ENCODE measurements at regions not wholly inside any gene's neighbourhood (a gene's known extent, or its start where the extent isn't known, plus 50 kb on each side); places are given as distances from the start of the nearest gene placed in this dataset.

DNA sequence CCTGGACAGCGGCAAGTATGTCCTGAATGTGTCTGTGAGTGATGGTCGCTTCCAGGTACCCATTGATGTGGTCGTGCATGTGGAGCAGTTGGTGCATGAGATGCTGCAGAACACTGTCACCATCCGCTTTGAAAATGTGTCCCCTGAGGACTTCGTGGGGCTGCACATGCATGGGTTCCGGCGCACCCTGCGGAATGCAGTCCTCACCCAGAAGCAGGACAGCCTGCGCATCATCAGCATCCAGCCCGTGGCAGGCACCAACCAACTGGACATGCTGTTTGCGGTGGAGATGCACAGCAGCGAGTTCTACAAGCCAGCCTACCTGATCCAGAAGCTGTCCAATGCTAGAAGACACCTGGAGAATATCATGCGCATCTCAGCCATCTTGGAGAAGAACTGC, 125.3 kb upstream of the MTNR1B start (continued):
- TF ChIP-seq, protein P1, sequence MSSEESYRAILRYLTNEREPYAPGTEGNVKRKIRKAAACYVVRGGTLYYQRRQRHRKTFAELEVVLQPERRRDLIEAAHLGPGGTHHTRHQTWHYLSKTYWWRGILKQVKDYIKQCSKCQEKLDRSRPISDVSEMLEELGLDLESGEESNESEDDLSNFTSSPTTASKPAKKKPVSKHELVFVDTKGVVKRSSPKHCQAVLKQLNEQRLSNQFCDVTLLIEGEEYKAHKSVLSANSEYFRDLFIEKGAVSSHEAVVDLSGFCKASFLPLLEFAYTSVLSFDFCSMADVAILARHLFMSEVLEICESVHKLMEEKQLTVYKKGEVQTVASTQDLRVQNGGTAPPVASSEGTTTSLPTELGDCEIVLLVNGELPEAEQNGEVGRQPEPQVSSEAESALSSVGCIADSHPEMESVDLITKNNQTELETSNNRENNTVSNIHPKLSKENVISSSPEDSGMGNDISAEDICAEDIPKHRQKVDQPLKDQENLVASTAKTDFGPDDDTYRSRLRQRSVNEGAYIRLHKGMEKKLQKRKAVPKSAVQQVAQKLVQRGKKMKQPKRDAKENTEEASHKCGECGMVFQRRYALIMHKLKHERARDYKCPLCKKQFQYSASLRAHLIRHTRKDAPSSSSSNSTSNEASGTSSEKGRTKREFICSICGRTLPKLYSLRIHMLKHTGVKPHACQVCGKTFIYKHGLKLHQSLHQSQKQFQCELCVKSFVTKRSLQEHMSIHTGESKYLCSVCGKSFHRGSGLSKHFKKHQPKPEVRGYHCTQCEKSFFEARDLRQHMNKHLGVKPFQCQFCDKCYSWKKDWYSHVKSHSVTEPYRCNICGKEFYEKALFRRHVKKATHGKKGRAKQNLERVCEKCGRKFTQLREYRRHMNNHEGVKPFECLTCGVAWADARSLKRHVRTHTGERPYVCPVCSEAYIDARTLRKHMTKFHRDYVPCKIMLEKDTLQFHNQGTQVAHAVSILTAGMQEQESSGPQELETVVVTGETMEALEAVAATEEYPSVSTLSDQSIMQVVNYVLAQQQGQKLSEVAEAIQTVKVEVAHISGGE (CRISPR knock-in tag; IDR thresholded peaks at IDR 0.05), result no peak
- TF ChIP-seq, protein P2, sequence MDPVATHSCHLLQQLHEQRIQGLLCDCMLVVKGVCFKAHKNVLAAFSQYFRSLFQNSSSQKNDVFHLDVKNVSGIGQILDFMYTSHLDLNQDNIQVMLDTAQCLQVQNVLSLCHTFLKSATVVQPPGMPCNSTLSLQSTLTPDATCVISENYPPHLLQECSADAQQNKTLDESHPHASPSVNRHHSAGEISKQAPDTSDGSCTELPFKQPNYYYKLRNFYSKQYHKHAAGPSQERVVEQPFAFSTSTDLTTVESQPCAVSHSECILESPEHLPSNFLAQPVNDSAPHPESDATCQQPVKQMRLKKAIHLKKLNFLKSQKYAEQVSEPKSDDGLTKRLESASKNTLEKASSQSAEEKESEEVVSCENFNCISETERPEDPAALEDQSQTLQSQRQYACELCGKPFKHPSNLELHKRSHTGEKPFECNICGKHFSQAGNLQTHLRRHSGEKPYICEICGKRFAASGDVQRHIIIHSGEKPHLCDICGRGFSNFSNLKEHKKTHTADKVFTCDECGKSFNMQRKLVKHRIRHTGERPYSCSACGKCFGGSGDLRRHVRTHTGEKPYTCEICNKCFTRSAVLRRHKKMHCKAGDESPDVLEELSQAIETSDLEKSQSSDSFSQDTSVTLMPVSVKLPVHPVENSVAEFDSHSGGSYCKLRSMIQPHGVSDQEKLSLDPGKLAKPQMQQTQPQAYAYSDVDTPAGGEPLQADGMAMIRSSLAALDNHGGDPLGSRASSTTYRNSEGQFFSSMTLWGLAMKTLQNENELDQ (CRISPR knock-in tag; IDR thresholded peaks at IDR 0.05; ENCODE audit: borderline replicate concordance), result no peak
- no peak for TF ChIP-seq SIN3A (IDR thresholded peaks at IDR 0.05; ENCODE audit: borderline replicate concordance in 2 of 2, control insufficient read depth in 1 of 2, low read depth in 2 of 2, low read length in 2 of 2)

DNA sequence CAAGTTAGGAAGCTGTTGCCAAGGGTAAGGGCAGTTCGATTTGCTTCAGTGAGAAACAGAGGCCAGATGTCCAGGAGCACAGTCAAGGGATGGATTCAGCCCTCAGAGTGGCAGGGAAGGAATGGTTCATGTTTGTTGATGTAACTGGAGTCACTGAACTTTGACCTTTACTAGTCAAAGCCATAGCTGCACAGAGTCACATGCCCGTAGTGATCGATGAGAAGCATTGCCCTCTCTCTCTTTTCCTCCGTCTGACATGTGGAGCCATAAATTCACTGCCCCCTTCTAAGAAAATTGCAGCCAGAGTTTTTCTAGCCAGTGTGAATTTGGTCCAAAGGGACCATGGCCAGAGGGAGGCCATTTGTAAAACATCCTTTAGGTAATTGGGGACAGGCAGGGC, 124.1 kb upstream of the MTNR1B start:
- FAIRE-seq (no peak), DNase-seq (ENCODE audit: extremely low read depth in 1 of 4, low spot score in 3 of 4) (no peak), ATAC-seq (no peak)
- Histone ChIP-seq H3K4me2 (ENCODE audit: insufficient read depth, low read length) (no peak overlapping the region), H3K27me3 (ENCODE audit: control insufficient read depth in 2 of 2, insufficient read depth in 2 of 2, low read length in 2 of 2) (0 out of 5 replicates have a peak, but pooled peaks cover 0 to 5% of the 10 kb centered on the region in 2 experiments), H3K36me3 (ENCODE audit: control insufficient read depth, insufficient read depth, low read length) (no peaks in the 10 kb centered on the region), H4K20me1 (replicated peaks; ENCODE audit: control insufficient read depth, insufficient read depth, low read length) (no peaks in the 10 kb centered on the region), H3K9ac (ENCODE audit: insufficient read depth in 1 of 2, low read depth in 2 of 2, low read length in 2 of 2) (no peak overlapping the region), H3K79me2 (ENCODE audit: control insufficient read depth, insufficient read depth, low read length) (no peaks in the 10 kb centered on the region), H3K9me1 (ENCODE audit: control insufficient read depth, insufficient read depth, low read length) (no peaks in the 10 kb centered on the region), H2AFZ (ENCODE audit: low read depth, low read length) (no peak overlapping the region), H3K4me1 (replicated peaks in 1 of 2; ENCODE audit: control insufficient read depth in 2 of 2, insufficient read depth in 2 of 2, low read length in 2 of 2) (no peaks in the 10 kb centered on the region), H3K27ac (ENCODE audit: extremely low read depth, low read depth, low read length) (no peak overlapping the region), H3K4me3 (no peak overlapping the region), H3K9me3 (replicated peaks; ENCODE audit: control insufficient read depth, insufficient read depth, low read depth, low read length) (no peaks in the 10 kb centered on the region)
- ChIA-PET CTCF (ENCODE audit: low intra/inter-chr PET ratio) (no interaction called here), POLR2A (interaction anchor here (0.6 to 0.7 kb wide), 2 partner anchors 16 to 312 kb away, joined by 3 read pairs; no protein-coding TSS in a partner anchor)
- intact Hi-C loops (cut with micrococcal nuclease) (no loop called here), in situ Hi-C loops (cut with MboI) (no loop called here)
- no TSS peak for BruUV-seq (replicated peaks)
- 0% methylated on average over 4 of the region's 4 CpGs for WGBS (ENCODE audit: insufficient coverage, low coverage, missing lambda C conversion rate)
- TF ChIP-seq ZNF780A (CRISPR knock-in tag; IDR thresholded peaks at IDR 0.05), result no peak
- no peak for TF ChIP-seq CBFA2T2 (conservative IDR thresholded peaks at IDR 0.05)
- TF ChIP-seq KDM2B (CRISPR knock-in tag; IDR thresholded peaks at IDR 0.05), result no peak
- TF ChIP-seq HDAC2 (IDR thresholded peaks at IDR 0.05), result no peak
- TF ChIP-seq, protein P3, sequence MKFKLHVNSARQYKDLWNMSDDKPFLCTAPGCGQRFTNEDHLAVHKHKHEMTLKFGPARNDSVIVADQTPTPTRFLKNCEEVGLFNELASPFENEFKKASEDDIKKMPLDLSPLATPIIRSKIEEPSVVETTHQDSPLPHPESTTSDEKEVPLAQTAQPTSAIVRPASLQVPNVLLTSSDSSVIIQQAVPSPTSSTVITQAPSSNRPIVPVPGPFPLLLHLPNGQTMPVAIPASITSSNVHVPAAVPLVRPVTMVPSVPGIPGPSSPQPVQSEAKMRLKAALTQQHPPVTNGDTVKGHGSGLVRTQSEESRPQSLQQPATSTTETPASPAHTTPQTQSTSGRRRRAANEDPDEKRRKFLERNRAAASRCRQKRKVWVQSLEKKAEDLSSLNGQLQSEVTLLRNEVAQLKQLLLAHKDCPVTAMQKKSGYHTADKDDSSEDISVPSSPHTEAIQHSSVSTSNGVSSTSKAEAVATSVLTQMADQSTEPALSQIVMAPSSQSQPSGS (CRISPR knock-in tag; IDR thresholded peaks at IDR 0.05), result no peak
- no peak for TF ChIP-seq ZNF75A (CRISPR knock-in tag; IDR thresholded peaks at IDR 0.05)
- TF ChIP-seq CTBP1 (IDR thresholded peaks at IDR 0.05; ENCODE audit: borderline replicate concordance), result no peak
- TF ChIP-seq, protein P2 (CRISPR knock-in tag; IDR thresholded peaks at IDR 0.05; ENCODE audit: borderline replicate concordance), result no peak
- TF ChIP-seq FOXJ3 (CRISPR knock-in tag; IDR thresholded peaks at IDR 0.05), result no peak

Measured in K562 (cell line).